HepG2 (cell line): ENCODE measurements at regions not wholly inside any gene's neighbourhood (a gene's known extent, or its start where the extent isn't known, plus 50 kb on each side); places are given as distances from the start of the nearest gene placed in this dataset.

Source experiments
- ATAC-seq: fragments of 200-7000 bp; cut with Tn5 transposase; 3 replicates; pipeline ENCODE4 v1.9.1; 2020; ENCODE audit warnings: mild to moderate bottlenecking, moderate library complexity
- BruUV-seq: library from RNA; stranded (reverse); fragments of 400-500 nt; replicated peaks from 2 replicates; lab custom pipeline; 2021; lab: Mats Ljungman, UMichigan
- CTCF ChIA-PET: fragments of 300-600 bp; formaldehyde crosslinking; extraction: SDS; loops from one replicate; lab custom pipeline; 2021; ENCODE audit warnings: low total read pairs, inconsistent platforms, low intra/inter-chr PET ratio; lab: Yijun Ruan, JAX
- POLR2A ChIA-PET: fragments of 350-600 bp; sonication (Branson Sonifier 250); formaldehyde crosslinking; loops from one replicate; lab custom pipeline; 2020; ENCODE audit warnings: antibody characterized with exemption, inconsistent platforms; lab: Yijun Ruan, JAX
- DNase-seq: peaks from one replicate; pipeline ENCODE4 v3.0.0-alpha.2; 2015; ENCODE audit warnings: low spot score
- FAIRE-seq: peaks from 3 replicates; lab custom pipeline; 2011; peaks lifted over from hg19 to GRCh38; lab: Jason Lieb, UNC
- H2AFZ ChIP-seq: one replicate; pipeline ENCODE4 v1.6.1; 2011; ENCODE audit warnings: low read length, inconsistent platforms
- H3K27ac ChIP-seq: fragments of 300-600 bp; 3 replicates; pipeline ENCODE4 v1.8.0; 2011; ENCODE audit warnings: mixed run types, mild to moderate bottlenecking, mixed read lengths, low read length, inconsistent platforms; ENCODE audit not compliant: insufficient read depth; ENCODE audit errors: extremely low read length
- H3K27me3 ChIP-seq, 2 experiments: fragments of 200-600 bp in 1 of 2; 2 replicates in 1 of 2; 3 replicates in 1 of 2; pipeline versions ENCODE4 v1.6.0 to v1.8.0; 2011; ENCODE audit warnings: low read length in 2 of 2, mild to moderate bottlenecking in 2 of 2, moderate library complexity in 2 of 2, inconsistent platforms in 1 of 2; ENCODE audit not compliant: insufficient read depth in 2 of 2, control insufficient read depth in 1 of 2
- H3K36me3 ChIP-seq, 2 experiments: fragments of 200-600 bp in 1 of 2; replicated peaks in 1 of 2; 2 replicates in 1 of 2; 3 replicates in 1 of 2; pipeline versions ENCODE4 v1.5.1 to v1.8.0; 2011; ENCODE audit warnings: low read length in 2 of 2, inconsistent platforms in 1 of 2; ENCODE audit not compliant: insufficient read depth in 2 of 2, control insufficient read depth in 1 of 2
- H3K4me1 ChIP-seq: 2 replicates; pipeline ENCODE4 v1.5.1; 2012; ENCODE audit warnings: low read length, inconsistent platforms; ENCODE audit not compliant: insufficient read depth
- H3K4me2 ChIP-seq: 2 replicates; pipeline ENCODE4 v1.6.0; 2011; ENCODE audit warnings: low read depth, low read length, inconsistent platforms
- H3K4me3 ChIP-seq, 3 experiments: fragments of 200-600 bp in 1 of 3; sonication (generic), shearing (Covaris generic) in 1 of 3; replicated peaks in 1 of 3; 2 replicates each; pipeline ENCODE4 v1.5.1; 2011 to 2016; ENCODE audit warnings: low read length in 3 of 3, inconsistent platforms in 2 of 3, low read depth in 2 of 3, mild to moderate bottlenecking in 2 of 3, control low read depth in 1 of 3, mixed read lengths in 1 of 3; ENCODE audit not compliant: insufficient read depth in 1 of 3
- H3K79me2 ChIP-seq: one replicate; pipeline ENCODE4 v1.6.1; 2011; ENCODE audit warnings: low read length, inconsistent platforms; ENCODE audit not compliant: insufficient read depth
- H3K9ac ChIP-seq: 2 replicates; pipeline ENCODE4 v1.6.0; 2011; ENCODE audit warnings: mild to moderate bottlenecking, low read depth, low read length, inconsistent platforms; ENCODE audit not compliant: insufficient read depth
- H3K9me3 ChIP-seq: 2 replicates; pipeline ENCODE4 v1.5.1; 2012; ENCODE audit warnings: mild to moderate bottlenecking, low read length
- H4K20me1 ChIP-seq: 2 replicates; pipeline ENCODE4 v1.6.0; 2011; ENCODE audit warnings: inconsistent platforms, mild to moderate bottlenecking, low read length, moderate library complexity; ENCODE audit not compliant: insufficient read depth
- ARHGAP35 ChIP-seq: sonication (generic); formaldehyde crosslinking; IDR thresholded peaks from 2 replicates; pipeline ENCODE4 v1.9.0; 2022; ENCODE audit warnings: mild to moderate bottlenecking, inconsistent platforms, moderate library complexity, missing genetic modification reagents, borderline replicate concordance
- ATF7-NPFF ChIP-seq: sonication (generic); formaldehyde crosslinking; IDR thresholded peaks from 2 replicates; pipeline ENCODE4 v1.8.1; 2023; ENCODE audit warnings: mild to moderate bottlenecking, low read depth, missing genetic modification reagents, moderate library complexity
- GMEB2 ChIP-seq: IDR thresholded peaks from 2 replicates; pipeline ENCODE4 v1.6.1; 2016; ENCODE audit warnings: missing biosample characterization, missing genetic modification reagents, low read depth
- KLF15 ChIP-seq: sonication (generic); formaldehyde crosslinking; IDR thresholded peaks from 2 replicates; pipeline ENCODE4 v1.8.1; 2023; ENCODE audit warnings: borderline replicate concordance, mild to moderate bottlenecking, inconsistent platforms, missing genetic modification reagents, mixed read lengths
- MED13 ChIP-seq: sonication (generic); formaldehyde crosslinking; IDR thresholded peaks from 2 replicates; pipeline ENCODE4 v1.5.0; 2020; ENCODE audit warnings: missing genetic modification reagents
- POLR2AphosphoS5 ChIP-seq: IDR thresholded peaks from 2 replicates; pipeline ENCODE4 v1.6.1; 2012; ENCODE audit warnings: low read depth, low read length
- RNF219 ChIP-seq: sonication (generic); formaldehyde crosslinking; IDR thresholded peaks from 2 replicates; pipeline ENCODE4 v1.5.0; 2020; ENCODE audit warnings: mild to moderate bottlenecking, missing genetic modification reagents
- TEAD2 ChIP-seq: sonication (generic); formaldehyde crosslinking; IDR thresholded peaks from 2 replicates; pipeline ENCODE4 v1.9.0; 2021; ENCODE audit warnings: missing genetic modification reagents
- ZBTB1 ChIP-seq: sonication (generic); formaldehyde crosslinking; IDR thresholded peaks from 2 replicates; pipeline ENCODE4 v1.4.0; 2020; ENCODE audit warnings: missing genetic modification reagents, borderline replicate concordance
- ZNF468 ChIP-seq: sonication (generic); formaldehyde crosslinking; IDR thresholded peaks from 2 replicates; pipeline ENCODE4 v1.8.0; 2022; ENCODE audit warnings: mild to moderate bottlenecking, moderate library complexity, missing genetic modification reagents
- ZNF543 ChIP-seq: sonication (generic); formaldehyde crosslinking; IDR thresholded peaks from 2 replicates; pipeline ENCODE4 v1.4.0; 2020; ENCODE audit warnings: mild to moderate bottlenecking, missing genetic modification reagents
- ZNF556 ChIP-seq: sonication (generic); formaldehyde crosslinking; IDR thresholded peaks from 2 replicates; pipeline ENCODE4 v1.4.0; 2020; ENCODE audit warnings: mild to moderate bottlenecking, missing genetic modification reagents, borderline replicate concordance
- ZNF562 ChIP-seq: sonication (generic); formaldehyde crosslinking; IDR thresholded peaks from 2 replicates; pipeline ENCODE4 v1.8.0; 2022; ENCODE audit warnings: missing genetic modification reagents, borderline replicate concordance
- ZNF589 ChIP-seq: sonication (generic); formaldehyde crosslinking; conservative IDR thresholded peaks from 2 replicates; pipeline ENCODE4 v1.8.0; 2022; ENCODE audit warnings: mild to moderate bottlenecking, moderate library complexity, missing genetic modification reagents
- WGBS: methylation state at CpG from one replicate; pipeline ENCODE4 v1.1.6; 2017; ENCODE audit warnings: low lambda C conversion rate; 5-methylcytosine and 5-hydroxymethylcytosine counted together
- in situ Hi-C: cut with HindIII; loops from 2 replicates; pipeline ENCODE4 v1.10.0; 2017; ENCODE audit warnings: low pct_unique_long_range_greater_than_20kb; ENCODE audit not compliant: extremely low pct_ligation_motif_present
- intact Hi-C: fragments of 100-400 bp; cut with micrococcal nuclease; formaldehyde crosslinking; loops from one replicate; pipeline ENCODE4 v1.10.0; 2022; ENCODE audit not compliant: unreplicated experiment
- TF ChIP-seq, protein P1 (sequence below): sonication (generic); formaldehyde crosslinking; IDR thresholded peaks from 2 replicates; pipeline ENCODE4 v1.4.0; 2020; ENCODE audit warnings: missing genetic modification reagents

GRCh38 chr11:129508163-129508562, 132.5 kb downstream of the BARX2 start (continued):
- TF ChIP-seq, protein P1, sequence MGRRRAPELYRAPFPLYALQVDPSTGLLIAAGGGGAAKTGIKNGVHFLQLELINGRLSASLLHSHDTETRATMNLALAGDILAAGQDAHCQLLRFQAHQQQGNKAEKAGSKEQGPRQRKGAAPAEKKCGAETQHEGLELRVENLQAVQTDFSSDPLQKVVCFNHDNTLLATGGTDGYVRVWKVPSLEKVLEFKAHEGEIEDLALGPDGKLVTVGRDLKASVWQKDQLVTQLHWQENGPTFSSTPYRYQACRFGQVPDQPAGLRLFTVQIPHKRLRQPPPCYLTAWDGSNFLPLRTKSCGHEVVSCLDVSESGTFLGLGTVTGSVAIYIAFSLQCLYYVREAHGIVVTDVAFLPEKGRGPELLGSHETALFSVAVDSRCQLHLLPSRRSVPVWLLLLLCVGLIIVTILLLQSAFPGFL (CRISPR knock-in tag), result no peak
- no peak for TF ChIP-seq RNF219 (CRISPR knock-in tag)

- Histone ChIP-seq H2AFZ (no peak overlapping the region), H3K4me2 (no peak overlapping the region), H3K27me3 (peaks cover 0 to 17% of the 10 kb centered on the region in 2 experiments; a peak in 3 of 5 replicates), H3K27ac (no peak overlapping the region), H3K9me3 (peaks cover 2% of the 10 kb centered on the region), H3K36me3 (no peaks in the 10 kb centered on the region), H4K20me1 (no peaks in the 10 kb centered on the region), H3K79me2 (no peaks in the 10 kb centered on the region), H3K4me3 (no peak overlapping the region), H3K9ac (no peak overlapping the region), H3K4me1 (peaks cover 26% of the 10 kb centered on the region)
- POLR2A ChIA-PET, result no interaction called here
- in situ Hi-C loops, result no loop called here
- CTCF ChIA-PET, result no interaction called here
- 0% methylated on average over 1 of the region's 2 CpGs for WGBS
- no peak for TF ChIP-seq ZNF562 (CRISPR knock-in tag)
- TF ChIP-seq GMEB2 (CRISPR knock-in tag), result no peak
- TF ChIP-seq ZNF468 (CRISPR knock-in tag), result no peak
- TF ChIP-seq MED13 (CRISPR knock-in tag), result no peak
- TF ChIP-seq ZNF543 (CRISPR knock-in tag), result no peak
- TF ChIP-seq POLR2AphosphoS5, result no peak
- TF ChIP-seq ARHGAP35 (CRISPR knock-in tag), result no peak
- TF ChIP-seq ZNF589, result no peak
- TF ChIP-seq ZNF556, result no peak
- TF ChIP-seq KLF15, result no peak
- no peak for TF ChIP-seq ZBTB1
- TF ChIP-seq TEAD2 (CRISPR knock-in tag), result no peak
- TF ChIP-seq ATF7-NPFF, result no peak
- no peak for DNase-seq
- ATAC-seq, result no peak
- intact Hi-C loops, result no loop called here
- BruUV-seq, result no TSS peak
- FAIRE-seq, result no peak
Observed at GRCh38 chr11:129528296-129528695, 152.6 kb downstream of the BARX2 start.
